G401.6 (cell line): ENCODE measurements at regions not wholly inside any gene's neighbourhood (a gene's known extent, or its start where the extent isn't known, plus 50 kb on each side); places are given as distances from the start of the nearest gene placed in this dataset.

Source experiments
- FAIRE-seq: peaks from 2 replicates; lab custom pipeline; 2012; peaks lifted over from hg19 to GRCh38; lab: Jason Lieb, UNC

DNA sequence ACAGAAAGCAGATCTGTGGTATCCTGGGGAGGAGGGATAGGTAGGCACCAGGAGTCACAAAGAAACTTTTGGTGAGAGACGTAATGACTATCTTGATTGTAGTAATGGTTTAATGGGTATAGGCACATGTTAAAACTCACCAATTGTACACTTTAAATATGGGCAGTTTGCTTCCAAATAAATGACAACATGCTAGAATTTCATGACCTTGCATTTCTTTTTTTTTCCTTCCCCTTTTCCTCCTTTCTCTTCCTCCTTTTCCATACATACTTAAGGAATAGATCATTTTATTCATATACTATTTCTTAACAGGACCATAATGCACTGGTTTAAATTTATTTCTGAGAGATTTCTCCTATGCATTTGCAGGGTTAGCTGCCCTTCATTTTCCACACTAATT is 341.8 kb downstream of the TMEM182 start:
- no peak for FAIRE-seq

- FAIRE-seq: no peak
Observed at GRCh38 chr2:103119352-103119751, 357.5 kb downstream of the TMEM182 start.

- FAIRE-seq: no peak
Observed at GRCh38 chr2:103121106-103121505, 359.3 kb downstream of the TMEM182 start.

DNA sequence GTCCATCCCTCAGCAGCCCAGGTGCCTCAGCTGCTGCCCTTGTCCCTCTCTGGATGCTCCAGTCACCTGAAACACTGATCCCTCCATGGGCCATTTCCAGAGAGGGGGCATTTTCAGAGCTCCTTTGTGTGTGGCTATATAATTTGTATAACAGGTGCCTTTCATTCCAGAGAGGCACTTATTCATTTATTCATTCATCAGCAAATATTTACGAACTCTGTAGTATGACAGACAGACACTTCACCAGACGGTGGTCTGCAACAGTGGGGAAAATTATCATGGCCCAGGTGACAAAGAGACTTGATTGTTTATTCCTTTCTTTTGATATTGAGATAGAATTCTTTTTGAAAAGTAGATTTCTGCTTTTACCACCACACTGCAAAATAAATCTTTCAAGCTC is 361.7 kb downstream of the TMEM182 start:
- FAIRE-seq: no peak

DNA sequence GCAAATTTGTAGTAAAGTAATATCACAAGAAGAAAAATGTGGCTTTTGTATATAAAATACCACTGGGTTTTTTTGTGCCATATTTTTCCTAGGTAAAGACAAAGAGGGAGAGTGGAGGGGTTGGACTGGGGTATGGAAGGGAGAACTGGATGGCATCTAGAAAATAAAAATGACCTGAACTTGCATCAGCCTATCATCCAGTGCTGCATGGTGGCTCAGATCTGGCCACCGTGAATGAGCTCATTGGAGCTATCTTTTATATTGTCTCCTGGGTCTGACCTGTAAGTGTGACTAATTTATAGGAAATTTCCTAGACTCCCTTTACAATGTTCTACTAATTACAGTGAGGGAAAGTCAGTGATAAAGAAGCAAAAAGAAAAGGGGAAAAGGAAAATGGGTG is 369.0 kb downstream of the TMEM182 start:
- no peak for FAIRE-seq

DNA sequence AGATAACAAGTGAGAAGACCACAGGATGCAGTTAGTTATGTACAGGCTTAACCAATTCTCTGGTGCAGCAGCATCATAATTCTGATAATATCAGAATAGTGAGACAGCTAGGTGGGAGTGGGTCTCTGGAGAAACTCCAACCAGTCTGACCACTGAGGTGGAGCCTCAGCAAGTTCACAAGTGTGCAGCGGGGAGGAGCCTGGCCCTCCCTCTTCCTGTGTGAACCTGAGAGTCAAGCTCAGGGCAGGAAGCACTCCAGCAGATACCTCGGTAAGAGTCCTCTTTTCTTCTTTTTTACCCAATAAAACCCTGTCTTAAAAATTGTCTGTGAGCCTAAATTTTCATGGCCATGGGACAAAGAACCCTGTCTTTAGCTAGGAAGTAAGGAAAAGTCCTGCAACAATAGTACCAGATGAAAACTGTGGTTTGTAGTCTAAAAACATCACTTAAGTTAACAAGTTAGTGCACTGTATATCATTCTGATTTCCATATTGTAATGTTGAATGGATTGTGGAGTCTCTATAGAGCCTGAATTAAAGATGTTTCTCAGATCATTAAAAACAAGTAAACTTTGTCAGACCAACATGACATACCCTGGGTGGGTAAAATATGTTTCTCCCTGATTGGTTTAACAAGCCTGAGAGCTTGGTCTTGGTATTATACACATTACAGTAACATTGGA is 370.8 kb downstream of the TMEM182 start:
- no peak for FAIRE-seq

- FAIRE-seq: no peak
Observed at GRCh38 chr2:103135679-103136078, 373.8 kb downstream of the TMEM182 start.

DNA sequence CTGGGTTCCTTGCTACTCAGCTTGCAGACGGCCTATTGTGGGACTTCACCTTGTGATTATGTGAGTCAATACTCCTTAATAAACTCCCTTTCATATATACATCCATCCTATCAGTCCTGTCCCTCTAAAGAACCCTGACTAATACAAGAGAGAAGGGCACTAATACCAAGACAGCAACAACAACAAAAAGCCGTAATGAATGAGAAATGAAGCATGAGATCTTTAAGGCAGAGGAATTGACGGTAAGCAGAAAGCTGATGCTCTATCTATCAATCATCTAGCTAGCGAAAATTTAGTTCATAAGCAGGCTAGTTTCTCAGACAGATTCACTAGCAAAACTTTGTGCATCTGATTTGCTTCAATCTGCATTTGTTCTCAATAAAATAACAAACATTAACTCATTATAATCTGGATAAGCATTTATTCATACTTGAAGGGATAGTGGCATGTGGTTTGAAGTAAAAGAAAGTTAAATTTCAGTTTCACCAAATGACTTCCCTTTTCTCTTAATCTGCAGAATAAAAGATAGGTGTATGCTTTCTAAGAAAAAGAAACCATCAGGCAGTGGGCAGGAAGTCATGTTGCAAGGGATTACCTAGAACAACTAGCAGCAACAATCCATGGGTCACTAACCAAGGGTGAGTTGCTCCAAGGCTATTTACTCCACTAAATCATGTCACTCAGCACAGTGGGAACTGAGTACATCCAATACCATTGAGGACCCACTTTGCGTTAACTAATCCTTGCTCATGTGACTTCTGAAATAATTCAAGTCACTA is 376.5 kb downstream of the TMEM182 start:
- FAIRE-seq: no peak

DNA sequence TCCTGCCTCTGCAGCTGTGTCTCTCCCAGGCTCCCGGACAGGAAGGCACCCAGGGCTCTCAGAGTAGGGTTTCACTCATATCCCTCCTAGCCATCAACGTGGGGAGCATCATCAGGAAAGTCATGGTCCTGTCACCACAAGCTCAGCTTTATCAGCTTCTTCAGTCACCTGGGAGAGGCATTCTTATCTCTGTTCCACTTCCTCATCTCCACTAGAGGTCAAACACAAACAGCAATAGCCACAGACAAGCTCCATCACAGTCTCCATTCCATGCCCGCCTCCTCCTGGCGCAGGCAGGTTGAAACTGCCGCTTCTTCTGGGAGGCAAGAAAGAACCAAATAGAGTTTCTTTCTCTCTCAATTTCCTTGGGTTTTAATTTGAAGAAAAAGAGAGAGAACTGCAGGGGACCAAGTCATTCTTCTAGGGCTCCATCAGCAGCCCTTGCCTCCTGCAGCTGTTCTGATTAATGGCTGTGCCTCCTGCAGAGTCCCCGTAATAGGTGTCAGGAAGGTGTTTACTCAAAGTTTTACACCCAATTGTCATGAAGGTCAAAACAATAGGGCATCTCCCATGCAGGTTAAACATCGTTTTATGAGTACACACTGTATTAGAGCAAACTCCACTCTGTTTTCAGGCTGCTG is 377.9 kb downstream of the TMEM182 start:
- FAIRE-seq: no peak

DNA sequence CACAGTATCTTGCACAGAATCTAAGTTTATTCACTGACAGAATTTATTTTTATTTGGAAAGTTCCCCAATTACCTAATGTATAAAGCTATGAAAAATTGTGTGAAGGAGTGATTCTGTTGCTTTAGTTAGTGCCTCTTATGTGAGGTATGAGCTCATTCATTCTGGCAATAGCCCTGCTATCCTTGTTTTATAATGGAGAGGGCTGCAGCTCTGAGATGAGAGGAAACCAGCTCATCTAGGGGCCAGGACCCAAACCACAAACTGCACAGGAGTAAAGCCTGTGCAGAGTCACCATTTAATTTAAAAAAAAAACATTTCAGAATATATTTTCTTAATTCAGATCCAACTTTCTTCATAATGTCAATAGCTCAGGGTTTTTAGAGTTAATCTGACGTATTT is 383.0 kb downstream of the TMEM182 start:
- FAIRE-seq: no peak

GRCh38 chr2:103145739-103146138 is 383.9 kb downstream of the TMEM182 start:
- FAIRE-seq: no peak

GRCh38 chr2:103151046-103151445 is 389.2 kb downstream of the TMEM182 start:
- FAIRE-seq: no peak

GRCh38 chr2:103152556-103152955 is 390.7 kb downstream of the TMEM182 start:
- FAIRE-seq: no peak

DNA sequence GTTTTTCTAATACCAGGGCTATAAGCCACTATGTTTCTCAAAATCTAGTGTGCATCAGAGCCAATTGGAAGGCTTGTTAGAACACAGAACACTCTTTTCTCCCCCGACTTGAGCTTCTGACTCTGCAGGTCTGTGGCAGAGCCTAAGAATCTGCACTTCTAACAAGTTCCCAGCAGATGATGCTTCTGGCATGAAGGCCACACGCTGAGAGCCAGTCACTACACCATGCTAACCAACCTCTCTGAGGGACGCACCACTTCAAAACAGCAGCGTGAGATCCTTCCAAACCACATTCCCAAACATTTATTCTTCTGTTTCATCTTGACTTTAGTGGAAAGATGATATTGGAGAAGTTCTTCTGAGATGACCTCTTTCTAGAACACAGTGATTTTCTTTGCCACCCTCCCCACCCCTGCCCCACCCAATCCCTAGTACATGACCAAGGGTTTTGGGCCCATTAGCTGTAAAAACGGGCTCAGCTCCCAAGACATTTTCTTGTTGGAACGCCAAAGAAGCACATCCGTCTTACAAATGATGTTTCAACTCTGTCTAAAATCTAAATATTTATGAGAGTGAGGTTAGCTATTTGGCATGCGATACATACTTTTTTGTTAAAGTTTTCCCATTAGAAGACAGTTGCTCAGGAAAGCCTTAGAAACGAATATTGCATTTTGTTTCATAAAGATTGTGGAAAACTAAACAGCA is 391.9 kb downstream of the TMEM182 start:
- no peak for FAIRE-seq

DNA sequence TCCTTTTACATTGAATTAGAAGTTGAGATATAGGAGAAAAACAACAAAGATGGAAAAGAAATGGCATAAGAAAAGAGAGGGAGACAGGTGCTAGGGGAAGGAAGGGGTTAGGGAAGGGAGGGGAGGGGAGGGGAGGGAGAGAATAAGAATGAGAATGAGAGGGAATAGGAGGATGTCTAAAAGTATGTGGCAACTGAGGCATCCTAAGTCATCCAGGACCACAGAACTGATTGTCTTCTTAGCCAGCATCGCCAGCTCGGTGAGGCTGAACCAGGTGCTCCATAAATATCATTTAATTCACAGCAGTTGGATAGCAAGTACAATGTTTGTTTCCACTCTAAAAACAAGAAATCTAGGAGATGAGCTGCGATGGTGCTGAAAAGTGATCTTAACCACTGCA is 393.5 kb downstream of the TMEM182 start:
- FAIRE-seq: no peak

- FAIRE-seq: no peak
Observed at GRCh38 chr2:103159018-103159417, 397.2 kb downstream of the TMEM182 start.

DNA sequence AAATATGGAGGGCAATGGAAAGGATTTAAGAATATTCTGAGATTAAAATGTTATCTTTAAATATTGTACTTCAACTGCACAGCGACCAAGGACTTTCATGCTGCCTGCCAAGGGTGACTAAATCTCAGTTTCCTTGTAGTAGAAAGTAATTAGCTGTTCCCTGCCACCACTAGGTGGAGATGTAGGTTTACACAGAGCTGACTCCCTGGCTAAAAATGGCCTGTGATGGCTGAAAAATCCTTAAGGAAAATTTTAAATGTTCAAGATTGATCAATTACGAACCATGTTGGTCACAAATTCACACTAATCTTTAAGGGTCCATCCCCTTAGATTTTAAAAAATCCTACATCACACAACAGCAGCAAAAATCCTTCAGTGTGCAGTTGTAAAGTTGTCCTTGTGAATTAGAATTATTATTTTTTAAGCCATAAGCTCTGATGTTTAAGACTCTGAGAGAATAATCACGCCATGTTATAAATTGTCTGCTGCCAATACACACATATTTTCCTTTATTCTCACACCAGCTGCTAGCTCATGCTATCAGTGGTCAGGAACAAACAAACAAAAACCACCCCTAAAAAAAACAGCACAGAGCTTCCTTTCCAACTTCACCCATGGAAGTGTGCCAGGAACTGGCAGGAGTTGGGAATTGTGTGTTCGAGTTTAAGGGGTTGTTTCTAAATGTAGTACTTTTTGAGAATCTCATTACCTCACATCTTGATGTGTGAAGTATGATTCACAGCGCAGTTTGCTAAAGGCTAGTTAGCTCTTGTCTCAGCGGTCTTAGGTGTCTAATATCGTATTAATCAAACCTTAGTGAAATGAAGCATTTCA is 399.8 kb downstream of the TMEM182 start:
- FAIRE-seq: no peak

GRCh38 chr2:103164748-103165147 is 402.9 kb downstream of the TMEM182 start:
- FAIRE-seq: no peak

DNA sequence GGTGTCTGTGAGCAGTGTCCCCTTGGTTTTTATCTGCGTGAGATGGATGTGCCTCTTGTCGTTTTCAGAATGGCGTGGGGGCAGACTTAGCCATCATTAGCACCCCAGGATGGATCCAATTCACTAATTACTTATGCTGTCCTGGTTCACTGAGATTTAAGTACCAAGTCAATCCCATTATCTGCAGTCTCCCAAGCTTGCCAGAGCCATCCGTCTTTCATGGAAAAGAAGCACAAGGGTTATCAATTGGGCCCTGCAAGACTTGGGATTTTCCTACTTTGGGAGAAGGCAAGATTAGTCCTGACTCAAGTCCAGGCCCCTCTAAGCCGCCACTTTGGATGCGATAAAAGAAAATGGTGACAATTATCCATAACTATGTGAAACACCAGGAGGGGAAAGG is 404.0 kb downstream of the TMEM182 start:
- FAIRE-seq: no peak

GRCh38 chr2:103166456-103167324 is 404.9 kb downstream of the TMEM182 start:
- FAIRE-seq: no peak

GRCh38 chr2:103167599-103167998 is 405.8 kb downstream of the TMEM182 start:
- no peak for FAIRE-seq
